ENCODE measurements at regions not wholly inside any gene's neighbourhood (a gene's known extent, or its start where the extent isn't known, plus 50 kb on each side); places are given as distances from the start of the nearest gene placed in this dataset.

GRCh38 chr7:46658281-46658680 is 737.2 kb upstream of the IGFBP3 start:
- H3K4me3 ChIP-seq (ENCODE audit: low read depth, low read length) = no peak overlapping the region
- TF ChIP-seq CTCF (IDR thresholded peaks at IDR 0.05; ENCODE audit: low read depth, low read length) = no peak

GRCh38 chr7:46654546-46655443 is 733.7 kb upstream of the IGFBP3 start:
- H3K4me3 ChIP-seq (ENCODE audit: low read depth, low read length) = no peak overlapping the region
- no peak for TF ChIP-seq CTCF (IDR thresholded peaks at IDR 0.05; ENCODE audit: low read depth, low read length)

GRCh38 chr7:46653848-46654247 is 732.8 kb upstream of the IGFBP3 start:
- TF ChIP-seq CTCF (IDR thresholded peaks at IDR 0.05; ENCODE audit: low read depth, low read length) = no peak
- H3K4me3 ChIP-seq (ENCODE audit: low read depth, low read length) = no peak overlapping the region

- TF ChIP-seq CTCF (IDR thresholded peaks at IDR 0.05; ENCODE audit: low read depth, low read length) = no peak
- H3K4me3 ChIP-seq (ENCODE audit: low read depth, low read length) = no peak overlapping the region
These were observed 731.2 kb upstream of the IGFBP3 start for GRCh38 chr7:46652317-46652716.

- no peak overlapping the region for H3K4me3 ChIP-seq (ENCODE audit: low read depth, low read length)
- no peak for TF ChIP-seq CTCF (IDR thresholded peaks at IDR 0.05; ENCODE audit: low read depth, low read length)
These were observed 730.6 kb upstream of the IGFBP3 start for GRCh38 chr7:46651561-46652088.

- H3K4me3 ChIP-seq (ENCODE audit: low read depth, low read length) = no peak overlapping the region
- TF ChIP-seq CTCF (IDR thresholded peaks at IDR 0.05; ENCODE audit: low read depth, low read length) = no peak
These were observed 730.0 kb upstream of the IGFBP3 start for GRCh38 chr7:46651070-46651469.

- no peak overlapping the region for H3K4me3 ChIP-seq (ENCODE audit: low read depth, low read length)
- TF ChIP-seq CTCF (IDR thresholded peaks at IDR 0.05; ENCODE audit: low read depth, low read length) = no peak
These were observed 728.8 kb upstream of the IGFBP3 start for GRCh38 chr7:46649876-46650275.

All from WI38 (cell line).